ENCODE measurements at regions not wholly inside any gene's neighbourhood (a gene's known extent, or its start where the extent isn't known, plus 50 kb on each side); places are given as distances from the start of the nearest gene placed in this dataset.

GRCh38 chr18:14943967-14944636 is 196.1 kb downstream of the ANKRD30B start:
- TF ChIP-seq, protein P1, sequence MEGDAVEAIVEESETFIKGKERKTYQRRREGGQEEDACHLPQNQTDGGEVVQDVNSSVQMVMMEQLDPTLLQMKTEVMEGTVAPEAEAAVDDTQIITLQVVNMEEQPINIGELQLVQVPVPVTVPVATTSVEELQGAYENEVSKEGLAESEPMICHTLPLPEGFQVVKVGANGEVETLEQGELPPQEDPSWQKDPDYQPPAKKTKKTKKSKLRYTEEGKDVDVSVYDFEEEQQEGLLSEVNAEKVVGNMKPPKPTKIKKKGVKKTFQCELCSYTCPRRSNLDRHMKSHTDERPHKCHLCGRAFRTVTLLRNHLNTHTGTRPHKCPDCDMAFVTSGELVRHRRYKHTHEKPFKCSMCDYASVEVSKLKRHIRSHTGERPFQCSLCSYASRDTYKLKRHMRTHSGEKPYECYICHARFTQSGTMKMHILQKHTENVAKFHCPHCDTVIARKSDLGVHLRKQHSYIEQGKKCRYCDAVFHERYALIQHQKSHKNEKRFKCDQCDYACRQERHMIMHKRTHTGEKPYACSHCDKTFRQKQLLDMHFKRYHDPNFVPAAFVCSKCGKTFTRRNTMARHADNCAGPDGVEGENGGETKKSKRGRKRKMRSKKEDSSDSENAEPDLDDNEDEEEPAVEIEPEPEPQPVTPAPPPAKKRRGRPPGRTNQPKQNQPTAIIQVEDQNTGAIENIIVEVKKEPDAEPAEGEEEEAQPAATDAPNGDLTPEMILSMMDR (IDR thresholded peaks at IDR 0.05; ENCODE audit: insufficient read depth, low read length): no peak
- no peak for TF ChIP-seq POLR2AphosphoS5 (IDR thresholded peaks at IDR 0.05; ENCODE audit: low read depth)
